Astrocyte of the spinal cord (primary cell): ENCODE measurements at regions not wholly inside any gene's neighbourhood (a gene's known extent, or its start where the extent isn't known, plus 50 kb on each side); places are given as distances from the start of the nearest gene placed in this dataset.

Source experiments
- DNase-seq: peaks from one replicate; pipeline ENCODE4 v3.0.0; 2011; ENCODE audit warnings: low read depth, low spot score
- H3K4me3 ChIP-seq: 2 replicates; pipeline ENCODE4 v1.5.1; 2011; ENCODE audit warnings: low read depth, mild to moderate bottlenecking, low read length, moderate library complexity
- CTCF ChIP-seq: IDR thresholded peaks from 2 replicates; pipeline ENCODE4 v1.5.1; 2012; ENCODE audit warnings: low read depth, mild to moderate bottlenecking, low read length, inconsistent platforms
- in situ Hi-C: cut with HindIII; loops from 2 replicates; pipeline ENCODE4 v1.10.0; 2017; ENCODE audit warnings: low sequenced_read_pairs

- H3K4me3 ChIP-seq, result no peak overlapping the region
- no peak for TF ChIP-seq CTCF
- in situ Hi-C loops, result no loop called here
These were observed 1068.8 kb downstream of the BCL11A start for GRCh38 chr2:59484673-59485072.

DNA sequence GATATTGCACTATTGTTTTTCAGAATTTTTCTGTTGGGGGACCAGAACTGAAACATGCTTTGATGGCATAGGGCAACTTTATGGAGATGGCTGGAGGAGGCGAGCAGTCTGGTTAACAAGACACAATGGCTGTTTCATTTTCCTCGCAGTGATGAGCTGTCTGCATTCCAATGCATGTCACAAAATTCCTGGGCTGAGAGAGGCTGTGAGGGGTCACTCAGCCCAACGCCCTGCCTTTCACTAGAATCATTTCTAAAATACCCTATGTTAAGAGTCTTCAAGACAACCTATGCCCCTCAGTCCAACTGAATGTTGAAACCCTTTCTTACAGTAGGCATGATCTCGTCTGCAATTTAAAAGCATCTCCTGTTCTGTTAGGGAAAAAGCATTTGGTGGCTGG is 1090.0 kb downstream of the BCL11A start:
- TF ChIP-seq CTCF, result no peak
- DNase-seq, result no peak
- H3K4me3 ChIP-seq, result no peak overlapping the region
- in situ Hi-C loops, result no loop called here

More at GRCh38 chr2:59484673-59485072, 1068.8 kb downstream of the BCL11A start:
- DNase-seq, result no peak

DNA sequence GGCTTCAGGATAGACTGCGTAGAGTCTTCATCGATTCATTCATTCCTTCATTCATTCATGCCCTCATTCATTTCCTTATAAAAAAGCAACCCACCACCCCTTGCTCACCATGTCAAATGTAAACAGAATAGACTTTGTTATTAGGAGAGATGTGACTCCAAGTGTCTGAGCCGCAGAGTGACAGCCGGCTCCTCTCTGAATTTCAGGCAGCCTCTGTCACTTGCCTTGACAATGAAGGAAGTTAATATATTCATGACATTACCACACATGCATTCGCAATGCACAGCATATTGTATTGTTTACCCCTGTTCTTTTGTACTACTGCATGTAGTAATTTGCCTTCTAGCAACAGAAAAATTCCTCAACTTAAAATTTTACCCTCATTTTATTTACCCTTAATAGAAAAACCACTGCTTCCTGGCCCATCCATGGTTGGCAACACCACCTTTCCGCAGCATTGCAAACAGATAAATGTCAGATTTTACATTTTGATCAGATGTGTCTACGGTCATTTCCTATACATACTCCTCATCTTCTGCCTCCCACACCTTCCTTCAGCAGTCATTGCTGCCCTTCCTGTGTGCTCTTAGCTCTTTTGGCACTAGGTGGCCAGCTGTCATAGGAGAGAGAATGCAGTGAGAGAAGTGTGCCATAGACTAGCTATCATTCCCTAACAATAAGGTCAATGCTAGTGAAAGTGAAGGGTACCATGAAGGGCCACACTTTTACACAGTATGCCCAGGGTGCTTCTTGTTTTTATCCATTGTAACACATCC is 1090.8 kb downstream of the BCL11A start:
- DNase-seq, result no peak
- in situ Hi-C loops, result no loop called here
- H3K4me3 ChIP-seq, result no peak overlapping the region
- TF ChIP-seq CTCF, result no peak

GRCh38 chr2:59461127-59461526 is 1092.3 kb downstream of the BCL11A start:
- no peak for DNase-seq
- in situ Hi-C loops, result no loop called here
- no peak overlapping the region for H3K4me3 ChIP-seq
- no peak for TF ChIP-seq CTCF

GRCh38 chr2:59458800-59459199 is 1094.7 kb downstream of the BCL11A start:
- TF ChIP-seq CTCF, result no peak
- in situ Hi-C loops, result no loop called here
- H3K4me3 ChIP-seq, result no peak overlapping the region
- no peak for DNase-seq

DNA sequence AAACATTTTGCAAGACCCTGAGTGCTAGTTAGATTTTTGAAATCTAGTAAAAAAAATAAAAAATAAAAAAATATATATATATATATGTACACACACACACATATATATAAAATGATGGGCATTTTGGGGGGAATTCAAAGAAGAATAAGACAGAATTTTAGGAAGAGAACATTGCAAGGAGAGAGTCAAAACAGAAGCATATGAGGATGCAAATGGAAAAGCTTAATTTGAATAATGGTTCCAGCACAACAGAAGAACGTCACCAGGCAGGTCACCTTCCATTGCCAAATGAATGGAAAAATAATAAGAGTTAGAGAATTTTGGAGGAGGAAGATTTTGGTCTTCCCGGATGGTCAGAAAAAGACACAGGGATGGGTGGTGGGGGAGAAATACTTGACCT is 1097.2 kb downstream of the BCL11A start:
- no peak for DNase-seq
- no peak for TF ChIP-seq CTCF
- H3K4me3 ChIP-seq, result no peak overlapping the region
- in situ Hi-C loops, result no loop called here
